ENCODE measurements at regions not wholly inside any gene's neighbourhood (a gene's known extent, or its start where the extent isn't known, plus 50 kb on each side); places are given as distances from the start of the nearest gene placed in this dataset.

DNA sequence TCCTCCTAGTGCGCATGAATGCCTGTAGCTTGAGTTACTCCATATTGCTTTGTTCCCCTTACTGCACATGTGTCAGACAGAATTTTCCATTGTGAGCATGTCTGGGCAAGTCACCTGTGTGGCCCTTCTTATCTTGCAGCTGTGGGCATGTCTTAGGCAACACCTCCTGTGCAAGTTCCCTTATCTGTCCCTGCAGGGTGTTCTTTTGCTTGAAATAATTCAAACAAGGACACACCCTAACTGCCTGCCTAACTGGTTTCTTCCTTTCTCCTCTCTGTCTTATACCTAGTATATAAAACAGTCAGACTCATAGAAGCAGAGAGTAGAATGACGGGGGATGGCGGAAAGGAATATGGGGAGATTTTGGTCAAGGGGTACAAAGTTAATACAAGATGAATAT lies 421.1 kb upstream of the SORCS1 start:
- Mint-ChIP-seq H3K27ac (ENCODE audit: unreplicated experiment) (no peak overlapping the region), H3K4me1 (no peaks in the 10 kb centered on the region), H3K9me3 (peaks cover 13% of the 10 kb centered on the region), H3K36me3 (ENCODE audit: low read depth) (no peaks in the 10 kb centered on the region), H3K4me3 (no peak overlapping the region), H3K27me3 (ENCODE audit: low read depth) (no peaks in the 10 kb centered on the region)
- TF ChIP-seq, protein P1, sequence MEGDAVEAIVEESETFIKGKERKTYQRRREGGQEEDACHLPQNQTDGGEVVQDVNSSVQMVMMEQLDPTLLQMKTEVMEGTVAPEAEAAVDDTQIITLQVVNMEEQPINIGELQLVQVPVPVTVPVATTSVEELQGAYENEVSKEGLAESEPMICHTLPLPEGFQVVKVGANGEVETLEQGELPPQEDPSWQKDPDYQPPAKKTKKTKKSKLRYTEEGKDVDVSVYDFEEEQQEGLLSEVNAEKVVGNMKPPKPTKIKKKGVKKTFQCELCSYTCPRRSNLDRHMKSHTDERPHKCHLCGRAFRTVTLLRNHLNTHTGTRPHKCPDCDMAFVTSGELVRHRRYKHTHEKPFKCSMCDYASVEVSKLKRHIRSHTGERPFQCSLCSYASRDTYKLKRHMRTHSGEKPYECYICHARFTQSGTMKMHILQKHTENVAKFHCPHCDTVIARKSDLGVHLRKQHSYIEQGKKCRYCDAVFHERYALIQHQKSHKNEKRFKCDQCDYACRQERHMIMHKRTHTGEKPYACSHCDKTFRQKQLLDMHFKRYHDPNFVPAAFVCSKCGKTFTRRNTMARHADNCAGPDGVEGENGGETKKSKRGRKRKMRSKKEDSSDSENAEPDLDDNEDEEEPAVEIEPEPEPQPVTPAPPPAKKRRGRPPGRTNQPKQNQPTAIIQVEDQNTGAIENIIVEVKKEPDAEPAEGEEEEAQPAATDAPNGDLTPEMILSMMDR (conservative IDR thresholded peaks at IDR 0.05), result no peak
- DNase-seq (ENCODE audit: low read depth, low spot score), result no peak

DNA sequence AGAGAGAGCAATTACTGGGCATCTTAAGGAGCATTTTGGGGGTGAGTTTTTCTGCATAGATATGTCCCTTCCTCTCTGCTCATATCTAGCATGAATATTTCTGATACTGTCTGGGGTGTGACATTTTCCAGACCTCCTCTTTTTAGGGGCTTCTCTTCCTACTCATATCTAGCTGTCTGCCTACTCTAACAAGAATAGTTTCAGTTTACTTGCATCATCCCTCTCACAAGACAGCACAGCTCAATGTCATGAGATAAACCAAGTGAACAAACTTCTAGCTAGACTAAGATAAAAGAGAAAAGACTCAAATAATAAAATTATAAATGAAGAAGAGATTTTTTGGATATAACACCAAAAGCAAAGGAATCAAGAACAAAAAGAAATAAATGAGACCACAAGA lies 419.5 kb upstream of the SORCS1 start:
- Mint-ChIP-seq H3K9me3 (peaks cover 13% of the 10 kb centered on the region), H3K27me3 (ENCODE audit: low read depth) (no peaks in the 10 kb centered on the region), H3K36me3 (ENCODE audit: low read depth) (no peaks in the 10 kb centered on the region), H3K4me3 (no peak overlapping the region), H3K27ac (ENCODE audit: unreplicated experiment) (no peak overlapping the region), H3K4me1 (no peaks in the 10 kb centered on the region)
- DNase-seq (ENCODE audit: low read depth, low spot score), result no peak
- TF ChIP-seq, protein P1 (conservative IDR thresholded peaks at IDR 0.05), result no peak

DNA sequence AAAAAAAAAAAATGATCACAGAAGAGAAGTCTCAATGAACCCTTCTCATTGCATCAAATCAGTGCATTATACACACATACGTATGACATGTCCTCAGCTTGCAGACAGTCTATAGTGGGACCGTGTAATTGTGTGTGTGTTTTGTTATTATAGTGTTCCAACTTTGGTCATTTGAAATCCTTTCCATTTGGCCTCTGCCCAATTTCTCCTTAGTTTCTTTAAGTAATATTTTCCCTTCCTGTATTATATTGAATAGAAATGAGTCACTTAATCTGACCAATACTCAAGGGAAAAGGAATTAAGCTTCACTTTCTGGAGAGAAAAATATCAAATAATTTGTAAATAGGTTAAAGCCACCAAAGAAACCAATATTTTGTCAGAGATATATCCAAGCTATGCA lies 415.5 kb upstream of the SORCS1 start:
- Mint-ChIP-seq H3K27ac (ENCODE audit: unreplicated experiment) (no peak overlapping the region), H3K4me1 (no peaks in the 10 kb centered on the region), H3K27me3 (ENCODE audit: low read depth) (no peaks in the 10 kb centered on the region), H3K4me3 (no peak overlapping the region), H3K36me3 (ENCODE audit: low read depth) (no peaks in the 10 kb centered on the region), H3K9me3 (no peaks in the 10 kb centered on the region)
- TF ChIP-seq, protein P1 (conservative IDR thresholded peaks at IDR 0.05), result no peak
- DNase-seq (ENCODE audit: low read depth, low spot score), result no peak

DNA sequence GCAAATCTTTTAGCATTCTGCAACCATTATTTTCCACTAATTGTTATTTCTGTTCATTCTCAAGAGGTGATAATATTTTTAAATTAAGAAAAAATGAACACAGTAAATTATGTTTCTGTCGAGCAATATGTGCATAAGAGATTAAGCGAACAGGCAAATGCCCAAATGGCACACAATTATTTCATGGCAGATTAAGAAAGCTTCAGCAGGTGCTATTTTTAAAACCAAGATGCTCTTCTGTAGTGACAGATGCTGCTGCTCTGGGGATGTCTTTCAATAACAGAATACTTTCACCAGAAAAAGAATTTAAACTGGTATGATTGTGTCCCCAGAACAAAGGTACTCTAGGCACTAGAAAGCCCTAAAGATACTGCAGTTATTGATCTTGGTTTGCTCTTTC lies 412.7 kb upstream of the SORCS1 start:
- no peak overlapping the region for H3K27ac Mint-ChIP-seq (ENCODE audit: unreplicated experiment)
- DNase-seq (ENCODE audit: low read depth, low spot score), result no peak
- H3K9me3 Mint-ChIP-seq, result no peaks in the 10 kb centered on the region
- H3K4me1 Mint-ChIP-seq, result no peaks in the 10 kb centered on the region
- H3K4me3 Mint-ChIP-seq, result no peak overlapping the region
- TF ChIP-seq, protein P1 (conservative IDR thresholded peaks at IDR 0.05), result no peak
- no peaks in the 10 kb centered on the region for H3K36me3 Mint-ChIP-seq (ENCODE audit: low read depth)
- no peaks in the 10 kb centered on the region for H3K27me3 Mint-ChIP-seq (ENCODE audit: low read depth)

DNA sequence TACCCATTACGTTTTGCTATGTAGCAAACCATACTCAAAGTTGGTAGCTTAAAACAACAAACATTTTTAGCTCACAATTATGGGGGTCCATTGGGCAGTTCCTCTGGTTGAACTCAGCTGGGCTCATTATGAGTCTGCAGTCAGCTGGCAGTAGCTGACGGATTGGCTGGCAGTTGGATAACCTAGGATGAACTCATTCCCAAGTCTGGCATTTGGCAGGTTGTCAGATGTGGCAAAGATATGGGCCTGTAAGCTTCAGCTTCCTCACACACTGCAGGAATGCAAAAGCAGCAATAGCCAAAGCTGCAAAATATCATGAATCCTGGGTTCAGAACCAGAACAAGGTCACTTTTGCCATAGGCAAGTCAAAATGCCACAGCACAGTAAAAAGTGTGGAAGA lies 412.2 kb upstream of the SORCS1 start:
- no peak overlapping the region for H3K4me3 Mint-ChIP-seq
- no peak overlapping the region for H3K27ac Mint-ChIP-seq (ENCODE audit: unreplicated experiment)
- H3K4me1 Mint-ChIP-seq, result no peaks in the 10 kb centered on the region
- DNase-seq (ENCODE audit: low read depth, low spot score), result no peak
- no peaks in the 10 kb centered on the region for H3K9me3 Mint-ChIP-seq
- TF ChIP-seq, protein P1 (conservative IDR thresholded peaks at IDR 0.05), result no peak
- H3K27me3 Mint-ChIP-seq (ENCODE audit: low read depth), result no peaks in the 10 kb centered on the region
- no peaks in the 10 kb centered on the region for H3K36me3 Mint-ChIP-seq (ENCODE audit: low read depth)

DNA sequence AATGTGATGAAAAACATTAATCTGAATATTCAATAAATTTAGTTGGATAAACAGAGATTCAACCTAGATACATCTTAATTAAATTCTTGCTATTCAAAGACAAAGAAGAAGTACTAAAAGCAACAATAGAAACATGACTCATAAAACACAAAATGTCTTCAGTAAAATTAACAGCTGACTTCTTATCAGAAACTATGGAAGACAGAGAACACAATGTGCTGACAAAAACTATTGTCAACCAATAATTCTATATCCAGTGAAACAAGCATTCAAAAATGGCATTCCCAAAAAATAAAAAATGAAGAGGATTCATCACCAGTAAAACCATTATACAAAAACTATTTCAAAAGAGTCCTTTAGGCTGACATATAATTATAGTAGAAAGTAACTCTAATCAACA lies 400.5 kb upstream of the SORCS1 start:
- Mint-ChIP-seq H3K4me1 (no peaks in the 10 kb centered on the region), H3K27ac (ENCODE audit: unreplicated experiment) (no peak overlapping the region), H3K27me3 (ENCODE audit: low read depth) (no peaks in the 10 kb centered on the region), H3K36me3 (ENCODE audit: low read depth) (no peaks in the 10 kb centered on the region), H3K9me3 (peaks cover 10% of the 10 kb centered on the region), H3K4me3 (no peak overlapping the region)
- no peak for DNase-seq (ENCODE audit: low read depth, low spot score)
- TF ChIP-seq, protein P1 (conservative IDR thresholded peaks at IDR 0.05), result no peak

Measured in neural crest cell (in vitro differentiated cells).